ENCODE measurements at regions not wholly inside any gene's neighbourhood (a gene's known extent, or its start where the extent isn't known, plus 50 kb on each side); places are given as distances from the start of the nearest gene placed in this dataset.

DNA sequence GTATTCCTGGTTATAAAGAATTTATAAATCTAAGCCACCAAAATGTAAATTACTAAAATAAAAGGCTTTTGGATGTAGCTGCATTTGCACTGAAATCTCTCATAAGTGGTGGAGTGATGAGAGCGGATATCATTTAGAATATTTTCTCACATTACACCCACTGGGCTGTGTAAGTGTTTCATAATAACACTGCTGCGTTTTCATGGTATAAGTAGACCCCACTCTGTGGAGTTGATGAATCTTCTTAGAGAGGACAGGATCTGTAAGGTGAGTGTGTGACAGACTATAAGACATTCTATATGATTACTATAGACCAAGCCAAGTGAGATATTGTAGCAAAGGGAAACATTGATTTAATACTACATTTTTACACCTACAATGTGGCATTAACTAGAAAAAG, 1024.1 kb upstream of the LRRN3 start:
- Histone ChIP-seq H3K9me3 (ENCODE audit: control insufficient read depth in 2 of 3, insufficient read depth in 1 of 3, low read length in 3 of 3) (peaks cover 0 to 2% (median 0%) of the 10 kb centered on the region in 3 donors), H3K4me1 (ENCODE audit: control insufficient read depth in 2 of 3, insufficient read depth in 2 of 3, low read depth in 1 of 3, low read length in 3 of 3) (no peaks in the 10 kb centered on the region), H3K36me3 (ENCODE audit: control insufficient read depth in 2 of 3, insufficient read depth in 3 of 3, low read length in 3 of 3) (no peaks in the 10 kb centered on the region), H3K9ac (ENCODE audit: low read length in 3 of 3) (no peak overlapping the region), H3K4me3 (ENCODE audit: low read length in 3 of 3) (no peak overlapping the region), H3K27ac (ENCODE audit: low read depth in 2 of 2, low read length in 2 of 2) (no peak overlapping the region), H3K27me3 (ENCODE audit: control insufficient read depth, insufficient read depth, low read length) (no peaks in the 10 kb centered on the region)
- no peak for DNase-seq
- FAIRE-seq: no peak
- intact Hi-C loops (cut with DNase I): no loop called here
- TF ChIP-seq, protein P1, sequence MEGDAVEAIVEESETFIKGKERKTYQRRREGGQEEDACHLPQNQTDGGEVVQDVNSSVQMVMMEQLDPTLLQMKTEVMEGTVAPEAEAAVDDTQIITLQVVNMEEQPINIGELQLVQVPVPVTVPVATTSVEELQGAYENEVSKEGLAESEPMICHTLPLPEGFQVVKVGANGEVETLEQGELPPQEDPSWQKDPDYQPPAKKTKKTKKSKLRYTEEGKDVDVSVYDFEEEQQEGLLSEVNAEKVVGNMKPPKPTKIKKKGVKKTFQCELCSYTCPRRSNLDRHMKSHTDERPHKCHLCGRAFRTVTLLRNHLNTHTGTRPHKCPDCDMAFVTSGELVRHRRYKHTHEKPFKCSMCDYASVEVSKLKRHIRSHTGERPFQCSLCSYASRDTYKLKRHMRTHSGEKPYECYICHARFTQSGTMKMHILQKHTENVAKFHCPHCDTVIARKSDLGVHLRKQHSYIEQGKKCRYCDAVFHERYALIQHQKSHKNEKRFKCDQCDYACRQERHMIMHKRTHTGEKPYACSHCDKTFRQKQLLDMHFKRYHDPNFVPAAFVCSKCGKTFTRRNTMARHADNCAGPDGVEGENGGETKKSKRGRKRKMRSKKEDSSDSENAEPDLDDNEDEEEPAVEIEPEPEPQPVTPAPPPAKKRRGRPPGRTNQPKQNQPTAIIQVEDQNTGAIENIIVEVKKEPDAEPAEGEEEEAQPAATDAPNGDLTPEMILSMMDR (IDR thresholded peaks at IDR 0.05; ENCODE audit: borderline replicate concordance, extremely low read depth, insufficient read depth): no peak

DNA sequence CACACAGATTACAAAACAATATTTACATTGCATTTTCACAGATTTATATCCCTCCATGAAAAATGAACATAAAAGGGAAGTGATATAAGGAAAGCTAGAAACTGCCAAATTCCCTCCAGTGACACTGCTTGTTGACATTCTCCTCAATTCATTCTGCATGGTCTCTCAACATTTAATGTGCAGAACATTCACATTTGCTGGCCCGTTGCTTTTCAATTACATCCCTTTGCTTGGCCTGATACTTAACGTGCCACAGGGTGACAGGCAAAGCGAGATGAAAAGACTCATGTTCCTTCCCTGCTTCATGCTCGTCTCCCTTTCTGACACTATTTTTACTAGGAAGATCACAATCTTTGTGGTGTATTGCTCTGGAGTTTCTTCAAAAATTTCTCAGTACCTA, 1019.7 kb upstream of the LRRN3 start:
- TF ChIP-seq, protein P1 (IDR thresholded peaks at IDR 0.05; ENCODE audit: borderline replicate concordance, extremely low read depth, insufficient read depth): no peak
- H3K27ac ChIP-seq (ENCODE audit: low read depth in 2 of 2, low read length in 2 of 2): no peak overlapping the region
- H3K4me3 ChIP-seq (ENCODE audit: low read length in 3 of 3): no peak overlapping the region
- H3K9ac ChIP-seq (ENCODE audit: low read length in 3 of 3): no peak overlapping the region
- no peaks in the 10 kb centered on the region for H3K36me3 ChIP-seq (ENCODE audit: control insufficient read depth in 2 of 3, insufficient read depth in 3 of 3, low read length in 3 of 3)
- no peaks in the 10 kb centered on the region for H3K4me1 ChIP-seq (ENCODE audit: control insufficient read depth in 2 of 3, insufficient read depth in 2 of 3, low read depth in 1 of 3, low read length in 3 of 3)
- intact Hi-C loops (cut with DNase I): no loop called here
- no peaks in the 10 kb centered on the region for H3K27me3 ChIP-seq (ENCODE audit: control insufficient read depth, insufficient read depth, low read length)
- H3K9me3 ChIP-seq (ENCODE audit: control insufficient read depth in 2 of 3, insufficient read depth in 1 of 3, low read length in 3 of 3): no peaks in the 10 kb centered on the region
- DNase-seq: no peak
- no peak for FAIRE-seq

DNA sequence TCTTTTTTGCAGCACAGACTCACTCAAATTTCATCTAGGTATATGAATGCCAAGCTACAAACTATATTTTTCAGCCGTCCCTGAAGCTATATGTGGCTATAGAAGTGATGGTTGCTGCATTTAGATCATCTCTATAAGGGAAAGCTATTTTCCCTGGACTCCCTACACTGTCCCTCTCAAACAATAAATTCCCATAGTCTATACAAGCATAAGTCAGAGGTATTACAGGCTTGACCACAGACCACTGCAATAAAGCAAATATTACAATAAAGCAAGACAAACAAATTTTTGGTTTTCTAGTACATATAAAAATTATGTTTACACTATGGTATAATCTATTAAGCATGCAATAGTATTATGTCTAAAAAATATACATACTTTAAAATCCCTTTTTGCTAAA, 1015.5 kb upstream of the LRRN3 start:
- Histone ChIP-seq H3K9me3 (ENCODE audit: control insufficient read depth in 2 of 3, insufficient read depth in 1 of 3, low read length in 3 of 3) (no peaks in the 10 kb centered on the region), H3K27ac (ENCODE audit: low read depth in 2 of 2, low read length in 2 of 2) (no peak overlapping the region), H3K9ac (ENCODE audit: low read length in 3 of 3) (no peak overlapping the region), H3K4me1 (ENCODE audit: control insufficient read depth in 2 of 3, insufficient read depth in 2 of 3, low read depth in 1 of 3, low read length in 3 of 3) (no peaks in the 10 kb centered on the region), H3K36me3 (ENCODE audit: control insufficient read depth in 2 of 3, insufficient read depth in 3 of 3, low read length in 3 of 3) (no peaks in the 10 kb centered on the region), H3K27me3 (ENCODE audit: control insufficient read depth, insufficient read depth, low read length) (no peaks in the 10 kb centered on the region), H3K4me3 (ENCODE audit: low read length in 3 of 3) (no peak overlapping the region)
- TF ChIP-seq, protein P1 (IDR thresholded peaks at IDR 0.05; ENCODE audit: borderline replicate concordance, extremely low read depth, insufficient read depth): no peak
- no peak for FAIRE-seq
- DNase-seq: no peak
- intact Hi-C loops (cut with DNase I): no loop called here

DNA sequence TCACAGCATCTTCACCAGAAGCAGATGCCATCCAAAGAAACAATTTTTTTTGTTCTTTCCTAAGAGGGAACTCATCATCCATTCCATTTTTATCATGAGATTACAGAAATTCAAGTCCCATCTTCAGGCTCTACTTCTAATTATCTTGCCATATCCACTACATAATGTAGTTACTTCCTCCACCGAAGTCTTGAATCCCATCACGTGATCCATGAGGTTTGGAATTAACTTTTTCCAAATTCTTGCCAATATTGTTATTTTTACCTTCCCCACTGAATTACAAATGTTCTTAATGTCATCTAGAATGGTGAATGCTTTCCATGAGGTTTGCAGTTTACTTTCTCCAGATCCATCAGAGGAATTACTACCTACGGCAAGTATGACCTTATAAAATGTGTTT, 1014.7 kb upstream of the LRRN3 start:
- Histone ChIP-seq H3K9ac (ENCODE audit: low read length in 3 of 3) (no peak overlapping the region), H3K4me1 (ENCODE audit: control insufficient read depth in 2 of 3, insufficient read depth in 2 of 3, low read depth in 1 of 3, low read length in 3 of 3) (no peaks in the 10 kb centered on the region), H3K9me3 (ENCODE audit: control insufficient read depth in 2 of 3, insufficient read depth in 1 of 3, low read length in 3 of 3) (no peaks in the 10 kb centered on the region), H3K27ac (ENCODE audit: low read depth in 2 of 2, low read length in 2 of 2) (no peak overlapping the region), H3K4me3 (ENCODE audit: low read length in 3 of 3) (no peak overlapping the region), H3K27me3 (ENCODE audit: control insufficient read depth, insufficient read depth, low read length) (no peaks in the 10 kb centered on the region), H3K36me3 (ENCODE audit: control insufficient read depth in 2 of 3, insufficient read depth in 3 of 3, low read length in 3 of 3) (no peaks in the 10 kb centered on the region)
- TF ChIP-seq, protein P1 (IDR thresholded peaks at IDR 0.05; ENCODE audit: borderline replicate concordance, extremely low read depth, insufficient read depth): no peak
- intact Hi-C loops (cut with DNase I): no loop called here
- FAIRE-seq: no peak
- DNase-seq: no peak
